ENCODE measurements at regions not wholly inside any gene's neighbourhood (a gene's known extent, or its start where the extent isn't known, plus 50 kb on each side); places are given as distances from the start of the nearest gene placed in this dataset.
"Not testable (repeated sequence)": the region's sequence is repeated elsewhere in the genome, so short reads cannot be mapped to it uniquely, and the experiment has no call there.

DNA sequence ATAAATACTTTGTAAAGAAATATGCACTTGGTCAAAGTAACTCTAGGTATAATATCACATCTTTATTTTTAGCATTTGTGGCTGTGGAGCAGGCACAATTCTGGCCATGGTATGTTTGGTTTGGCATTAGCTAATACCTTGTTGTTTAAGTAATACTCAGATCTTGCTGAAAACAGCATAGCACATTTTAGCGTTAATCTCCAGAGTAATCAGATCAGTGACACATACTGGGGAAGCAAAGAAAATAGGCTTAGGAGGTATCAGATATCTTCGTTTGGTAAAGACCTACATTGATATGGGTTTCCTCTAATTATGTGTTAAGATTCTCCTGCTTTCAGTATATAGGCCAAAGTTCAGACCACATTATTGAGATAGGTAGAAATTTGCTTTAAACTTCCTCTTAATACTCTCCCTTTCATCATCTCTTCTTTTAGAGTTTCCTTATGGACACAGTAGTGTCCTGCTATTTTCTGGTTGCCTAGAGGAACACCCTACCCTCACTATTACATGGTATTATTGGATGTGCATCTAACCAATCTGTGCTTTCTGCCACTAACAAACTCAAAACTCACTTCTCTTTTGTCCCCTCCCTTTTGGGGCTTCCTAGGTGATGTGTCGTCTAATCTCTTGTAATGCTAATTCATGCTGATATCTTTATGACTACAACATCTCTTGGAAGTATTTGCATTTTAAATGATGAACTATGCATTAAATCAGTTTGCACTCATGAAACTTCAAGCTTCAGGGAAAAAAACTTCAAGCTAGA is 437.3 kb upstream of the ADAMTSL1 start:
- DNase-seq (ENCODE audit: low spot score): no peak

DNA sequence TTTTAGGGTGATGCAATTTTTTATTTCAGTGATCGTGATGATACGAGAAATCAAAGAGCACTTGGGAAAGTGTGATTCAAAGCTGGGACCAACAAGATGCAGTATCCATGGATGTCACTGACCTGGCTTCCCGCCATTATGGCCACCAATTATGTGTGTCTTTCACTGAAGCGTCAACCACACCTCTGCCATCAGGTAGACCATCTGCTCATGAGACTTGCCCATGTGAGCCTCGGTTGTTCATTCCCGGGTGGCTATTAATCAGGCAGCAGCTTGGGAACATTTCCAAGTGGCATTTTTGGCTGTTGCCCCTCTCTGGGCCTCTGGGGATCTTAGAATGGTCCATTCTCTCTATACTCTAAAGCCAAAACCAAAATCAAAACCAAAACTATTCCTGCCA is 436.0 kb upstream of the ADAMTSL1 start:
- DNase-seq (ENCODE audit: low spot score): no peak

GRCh38 chr9:18040327-18040726 is 433.6 kb upstream of the ADAMTSL1 start:
- no peak for DNase-seq (ENCODE audit: low spot score)

GRCh38 chr9:18043978-18044377 is 430.0 kb upstream of the ADAMTSL1 start:
- no peak for DNase-seq (ENCODE audit: low spot score)

- DNase-seq (ENCODE audit: low spot score): no peak
These were observed 428.6 kb upstream of the ADAMTSL1 start for GRCh38 chr9:18045326-18045725.

GRCh38 chr9:18046068-18046467 is 427.9 kb upstream of the ADAMTSL1 start:
- no peak for DNase-seq (ENCODE audit: low spot score)

- no peak for DNase-seq (ENCODE audit: low spot score)
These were observed 422.3 kb upstream of the ADAMTSL1 start for GRCh38 chr9:18051638-18052037.

DNA sequence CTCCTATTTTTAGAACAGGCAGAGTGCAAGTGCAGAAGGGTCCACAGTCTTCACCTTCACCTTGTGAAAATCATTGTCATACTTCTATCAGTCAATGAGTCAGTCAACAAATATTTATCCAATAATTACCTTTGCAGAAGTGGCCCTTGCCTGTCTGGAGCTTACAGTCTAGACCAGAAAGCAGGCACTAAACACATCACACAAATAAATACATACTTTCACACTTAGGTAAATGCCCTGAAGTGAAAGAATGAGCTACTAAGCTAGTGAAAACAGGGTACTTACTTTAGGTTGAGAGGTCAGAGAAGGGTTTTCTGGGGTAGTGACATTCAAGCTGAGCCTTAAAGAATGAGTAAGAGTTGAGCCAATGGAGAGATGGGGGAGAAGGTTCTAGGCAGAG is 421.9 kb upstream of the ADAMTSL1 start:
- DNase-seq (ENCODE audit: low spot score): no peak

DNA sequence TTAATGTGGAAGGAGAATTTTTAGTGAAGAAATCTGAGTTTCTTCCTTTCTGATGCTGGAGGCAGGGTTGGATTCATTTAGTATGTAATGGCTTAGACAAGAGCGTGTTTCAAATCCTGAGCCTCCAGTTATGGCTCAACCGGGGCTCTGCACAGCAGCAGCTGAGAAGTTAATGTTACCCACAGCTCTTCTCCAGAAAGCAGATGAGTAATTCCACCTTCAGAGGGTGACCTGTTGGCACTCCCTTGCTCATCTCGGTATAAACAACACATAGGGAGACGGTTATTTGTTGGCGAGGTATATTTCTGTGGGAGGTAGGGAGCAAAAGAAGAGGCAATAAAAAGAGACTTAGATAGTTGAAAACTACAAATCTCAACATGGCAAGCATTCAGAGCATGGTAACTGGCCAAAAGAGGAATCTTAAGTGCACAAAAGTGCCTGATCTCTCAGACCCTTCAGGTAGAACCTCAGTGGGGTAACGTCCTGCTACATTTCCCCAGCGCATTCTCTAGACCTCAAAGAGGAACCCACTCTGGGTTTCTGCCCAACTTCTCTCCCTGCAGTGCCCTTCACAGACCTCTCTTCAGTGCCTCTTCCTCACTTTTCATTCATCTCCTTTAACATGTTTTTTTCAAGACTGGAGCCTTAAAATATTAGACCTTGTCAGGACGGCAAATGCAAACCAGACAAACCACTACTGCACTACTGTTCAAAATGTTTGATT is 417.5 kb upstream of the ADAMTSL1 start:
- no peak for DNase-seq (ENCODE audit: low spot score)

DNA sequence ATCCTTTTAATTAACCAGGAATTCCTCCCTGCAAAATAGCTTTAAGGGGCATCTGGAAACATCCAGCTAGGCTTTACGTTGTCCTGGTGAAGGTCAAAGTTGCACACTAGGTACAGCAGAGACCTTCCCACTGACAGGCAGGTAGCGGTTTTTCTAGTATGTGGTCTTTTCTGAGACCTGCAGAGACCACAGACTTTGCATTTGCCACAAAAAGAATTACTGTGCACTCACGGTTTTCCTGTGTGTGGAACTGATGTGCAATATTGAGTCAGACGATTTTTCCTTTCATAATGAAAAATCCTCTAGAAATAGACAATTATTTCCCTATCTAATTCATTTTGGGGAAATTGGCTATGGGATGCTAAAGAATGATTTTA is 417.0 kb upstream of the ADAMTSL1 start:
- DNase-seq (ENCODE audit: low spot score): no peak

DNA sequence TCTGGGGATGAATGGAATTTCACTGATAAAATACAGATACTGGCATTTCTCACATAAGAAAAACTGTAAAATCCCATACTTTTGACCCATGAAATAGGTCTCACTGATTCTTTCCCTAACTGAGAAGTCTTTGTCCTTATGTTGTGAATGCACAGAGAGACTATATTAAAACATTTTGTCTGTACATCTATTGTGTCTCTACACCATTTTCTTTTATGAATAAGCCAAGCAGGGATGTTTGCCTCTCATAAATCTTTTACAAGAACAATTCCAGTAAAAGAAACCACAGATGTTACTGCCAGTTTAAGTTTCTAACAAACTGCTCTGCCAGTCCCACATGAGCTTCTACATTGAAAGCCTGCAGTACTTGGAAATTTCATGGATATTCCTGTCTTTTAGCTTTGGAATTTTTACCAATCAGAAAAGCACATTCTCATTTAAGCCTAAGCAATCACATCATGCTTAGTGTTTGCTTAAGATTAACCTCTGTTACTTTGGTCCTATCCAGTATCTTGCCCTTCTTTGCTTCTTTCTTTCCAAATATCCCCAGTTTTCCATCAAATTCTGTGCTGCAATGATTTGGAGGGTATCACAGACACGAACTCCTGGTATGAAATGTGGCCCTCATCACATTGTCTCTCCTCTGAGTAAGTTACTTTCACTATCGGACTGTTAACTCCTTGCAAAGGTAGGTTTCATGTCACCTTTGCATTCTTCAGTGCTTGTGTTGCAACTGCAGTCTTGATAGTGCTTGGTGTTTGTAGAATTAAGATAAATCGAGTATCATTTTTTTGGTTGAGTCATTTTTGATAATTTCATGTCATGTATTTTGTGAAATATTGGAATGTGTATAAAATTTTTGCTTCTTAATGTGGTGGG is 415.1 kb upstream of the ADAMTSL1 start:
- no peak for DNase-seq (ENCODE audit: low spot score)

DNA sequence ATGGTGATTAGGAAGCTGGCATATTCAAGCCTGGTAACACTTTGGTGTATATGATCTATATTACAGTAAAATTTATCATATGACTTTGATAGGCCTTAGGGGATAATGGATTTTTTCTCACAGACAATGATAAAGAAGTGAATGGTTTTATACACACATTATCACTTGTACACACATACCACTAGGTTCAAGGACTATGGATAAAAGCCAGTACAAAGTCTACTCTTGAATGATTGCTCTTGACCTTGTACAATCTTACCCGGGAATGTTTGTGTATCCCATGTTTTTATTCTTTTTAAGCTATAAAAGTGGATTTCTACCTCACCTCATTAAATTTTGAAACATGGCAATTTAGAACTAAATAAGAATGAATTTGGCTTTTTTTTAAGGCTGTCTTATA is 414.5 kb upstream of the ADAMTSL1 start:
- no peak for DNase-seq (ENCODE audit: low spot score)

DNA sequence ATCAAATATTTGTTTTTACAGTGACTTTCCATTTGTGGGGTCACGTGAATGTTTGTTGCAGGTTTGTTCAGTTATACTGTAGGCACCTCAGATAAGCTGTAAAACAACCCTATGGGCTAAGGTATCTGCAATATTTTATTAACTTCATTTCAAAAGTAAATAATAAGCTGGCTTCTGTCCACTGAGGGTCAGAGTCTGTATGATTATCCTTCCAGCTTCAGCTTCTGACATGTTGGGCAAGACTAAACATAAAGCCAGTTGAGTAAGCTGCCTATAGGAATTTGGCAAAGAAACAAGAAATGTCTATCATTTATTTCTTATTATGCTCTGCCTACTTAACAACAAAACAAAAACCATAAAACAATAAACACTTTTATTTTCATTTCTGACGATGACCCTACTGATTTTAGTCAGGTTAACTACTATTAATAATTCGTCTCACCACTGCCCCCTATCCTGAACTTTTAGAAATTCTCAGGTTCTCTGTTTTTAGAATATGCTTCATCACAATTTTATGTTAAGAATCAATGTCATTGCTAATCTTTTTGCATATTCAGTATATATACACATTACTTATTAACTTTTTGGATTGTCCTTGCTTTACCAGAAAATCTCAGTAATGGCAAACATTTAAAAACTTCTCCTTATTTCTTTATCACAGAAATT is 413.6 kb upstream of the ADAMTSL1 start:
- no peak for DNase-seq (ENCODE audit: low spot score)

DNA sequence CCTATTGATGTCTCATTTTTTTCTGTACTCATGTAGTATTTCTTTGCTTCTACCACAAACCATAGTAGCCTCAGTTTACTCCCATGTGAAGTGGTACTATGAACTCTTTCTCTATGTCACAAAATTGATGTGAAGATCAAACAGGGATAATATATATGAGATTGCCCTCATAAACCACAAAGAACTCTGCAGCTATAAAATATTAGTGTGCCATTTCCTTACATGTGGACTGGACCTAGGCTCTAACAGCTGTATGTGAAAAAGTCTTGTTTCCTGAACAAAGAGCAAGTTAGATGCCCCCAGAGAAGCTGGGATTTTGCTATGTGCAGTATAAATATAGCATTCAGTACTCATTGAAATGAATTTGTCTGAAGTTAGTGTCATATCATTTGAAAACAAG is 412.6 kb upstream of the ADAMTSL1 start:
- DNase-seq (ENCODE audit: low spot score): no peak

GRCh38 chr9:18061856-18062255 is 412.1 kb upstream of the ADAMTSL1 start:
- DNase-seq (ENCODE audit: low spot score): no peak

- no peak for DNase-seq (ENCODE audit: low spot score)
These were observed 410.0 kb upstream of the ADAMTSL1 start for GRCh38 chr9:18063856-18064390.

DNA sequence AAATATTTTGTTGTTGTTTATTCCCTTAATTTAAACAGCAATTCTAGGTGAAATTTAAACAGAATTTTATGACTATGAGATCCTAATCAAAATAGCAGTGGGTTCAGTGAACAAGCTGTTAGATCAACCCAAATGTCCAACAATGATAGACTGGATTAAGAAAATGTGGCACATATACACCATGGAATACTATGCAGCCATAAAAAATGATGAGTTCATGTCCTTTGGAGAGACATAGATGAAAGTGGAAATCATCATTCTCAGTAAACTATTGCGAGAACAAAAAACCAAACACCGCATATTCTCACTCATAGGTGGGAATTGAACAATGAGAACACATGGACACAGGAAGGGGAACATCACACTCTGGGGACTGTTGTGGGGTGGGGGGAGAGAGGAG is 407.3 kb upstream of the ADAMTSL1 start:
- DNase-seq (ENCODE audit: low spot score): not testable (repeated sequence)

- DNase-seq (ENCODE audit: low spot score): no peak
These were observed 406.3 kb upstream of the ADAMTSL1 start for GRCh38 chr9:18067548-18068120.

DNA sequence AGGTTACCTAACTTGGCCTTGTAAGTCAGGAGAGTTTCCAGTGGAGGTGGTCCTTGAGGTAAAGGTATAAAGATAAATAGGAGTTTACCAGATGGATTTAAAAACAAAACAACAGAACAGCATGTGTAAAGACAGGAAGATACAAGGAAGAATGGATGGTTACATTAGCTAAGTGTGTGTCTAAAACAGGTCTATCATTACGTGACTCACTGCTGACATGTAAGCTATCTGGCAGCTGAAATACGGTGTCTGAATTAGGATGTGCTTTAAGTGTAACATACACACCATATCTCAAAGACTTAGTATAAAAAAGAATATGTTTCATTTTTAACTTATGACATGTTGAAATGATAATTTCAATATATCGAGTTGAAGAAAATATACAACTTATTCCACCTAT is 405.1 kb upstream of the ADAMTSL1 start:
- no peak for DNase-seq (ENCODE audit: low spot score)

- no peak for DNase-seq (ENCODE audit: low spot score)
These were observed 402.3 kb upstream of the ADAMTSL1 start for GRCh38 chr9:18071651-18072060.

DNA sequence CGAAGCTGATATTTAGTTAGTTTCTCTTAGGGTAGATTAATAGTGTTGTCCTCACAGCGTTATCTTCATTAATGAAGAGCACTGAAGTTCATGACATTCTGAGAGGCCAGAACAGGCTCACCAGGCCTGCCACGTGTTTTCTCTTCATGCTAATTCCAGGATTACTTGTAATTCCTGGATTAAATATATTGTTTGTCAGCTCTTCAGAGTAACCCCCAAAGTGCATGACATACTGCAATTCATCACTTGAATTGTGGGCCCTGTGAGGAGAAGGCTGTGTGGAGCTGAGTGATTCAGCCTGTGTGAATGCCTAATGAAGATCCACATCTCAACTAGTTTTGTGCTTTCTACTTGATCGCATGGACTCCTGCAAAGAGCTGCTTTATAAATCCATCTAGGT is 401.0 kb upstream of the ADAMTSL1 start:
- DNase-seq (ENCODE audit: low spot score): no peak

- no peak for DNase-seq (ENCODE audit: low spot score)
These were observed 399.9 kb upstream of the ADAMTSL1 start for GRCh38 chr9:18074041-18074440.

Data from AG08395 (cell line).